ENCODE measurements at regions not wholly inside any gene's neighbourhood (a gene's known extent, or its start where the extent isn't known, plus 50 kb on each side); places are given as distances from the start of the nearest gene placed in this dataset.

DNA sequence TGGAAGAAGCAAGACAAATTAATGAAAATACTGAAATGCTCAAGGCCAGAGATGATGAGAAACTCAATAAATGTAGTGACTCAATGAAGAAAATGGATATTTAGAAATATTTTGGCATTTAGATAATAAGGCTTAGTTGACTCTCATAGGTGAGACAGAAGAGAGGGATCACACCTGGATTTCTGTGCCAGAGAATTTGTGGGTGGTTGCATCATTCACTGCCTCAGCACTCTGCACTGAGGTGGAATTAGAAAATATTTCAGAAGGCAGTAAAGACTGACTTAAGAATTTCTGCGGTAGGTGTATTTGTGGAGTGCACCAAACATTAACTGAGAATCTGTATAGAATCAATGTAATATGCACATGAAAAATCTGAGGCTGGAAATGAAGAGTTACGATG, 848.3 kb upstream of the PCDH9 start:
- ATAC-seq = no peak
- no peak for TF ChIP-seq TOX (CRISPR knock-in tag; IDR thresholded peaks at IDR 0.05; ENCODE audit: borderline replicate concordance)
- TF ChIP-seq CSRNP3 (CRISPR knock-in tag; IDR thresholded peaks at IDR 0.05) = no peak
- TF ChIP-seq, protein P1, sequence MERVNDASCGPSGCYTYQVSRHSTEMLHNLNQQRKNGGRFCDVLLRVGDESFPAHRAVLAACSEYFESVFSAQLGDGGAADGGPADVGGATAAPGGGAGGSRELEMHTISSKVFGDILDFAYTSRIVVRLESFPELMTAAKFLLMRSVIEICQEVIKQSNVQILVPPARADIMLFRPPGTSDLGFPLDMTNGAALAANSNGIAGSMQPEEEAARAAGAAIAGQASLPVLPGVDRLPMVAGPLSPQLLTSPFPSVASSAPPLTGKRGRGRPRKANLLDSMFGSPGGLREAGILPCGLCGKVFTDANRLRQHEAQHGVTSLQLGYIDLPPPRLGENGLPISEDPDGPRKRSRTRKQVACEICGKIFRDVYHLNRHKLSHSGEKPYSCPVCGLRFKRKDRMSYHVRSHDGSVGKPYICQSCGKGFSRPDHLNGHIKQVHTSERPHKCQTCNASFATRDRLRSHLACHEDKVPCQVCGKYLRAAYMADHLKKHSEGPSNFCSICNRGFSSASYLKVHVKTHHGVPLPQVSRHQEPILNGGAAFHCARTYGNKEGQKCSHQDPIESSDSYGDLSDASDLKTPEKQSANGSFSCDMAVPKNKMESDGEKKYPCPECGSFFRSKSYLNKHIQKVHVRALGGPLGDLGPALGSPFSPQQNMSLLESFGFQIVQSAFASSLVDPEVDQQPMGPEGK (CRISPR knock-in tag; IDR thresholded peaks at IDR 0.05; ENCODE audit: borderline replicate concordance) = no peak
- no peak for TF ChIP-seq SNAI2 (CRISPR knock-in tag; IDR thresholded peaks at IDR 0.05)
- TF ChIP-seq ZNF565 (CRISPR knock-in tag; conservative IDR thresholded peaks at IDR 0.05; ENCODE audit: low read depth) = no peak
- TF ChIP-seq, protein P2, sequence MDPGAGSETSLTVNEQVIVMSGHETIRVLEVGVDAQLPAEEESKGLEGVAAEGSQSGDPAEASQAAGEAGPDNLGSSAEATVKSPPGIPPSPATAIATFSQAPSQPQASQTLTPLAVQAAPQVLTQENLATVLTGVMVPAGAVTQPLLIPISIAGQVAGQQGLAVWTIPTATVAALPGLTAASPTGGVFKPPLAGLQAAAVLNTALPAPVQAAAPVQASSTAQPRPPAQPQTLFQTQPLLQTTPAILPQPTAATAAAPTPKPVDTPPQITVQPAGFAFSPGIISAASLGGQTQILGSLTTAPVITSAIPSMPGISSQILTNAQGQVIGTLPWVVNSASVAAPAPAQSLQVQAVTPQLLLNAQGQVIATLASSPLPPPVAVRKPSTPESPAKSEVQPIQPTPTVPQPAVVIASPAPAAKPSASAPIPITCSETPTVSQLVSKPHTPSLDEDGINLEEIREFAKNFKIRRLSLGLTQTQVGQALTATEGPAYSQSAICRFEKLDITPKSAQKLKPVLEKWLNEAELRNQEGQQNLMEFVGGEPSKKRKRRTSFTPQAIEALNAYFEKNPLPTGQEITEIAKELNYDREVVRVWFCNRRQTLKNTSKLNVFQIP (CRISPR knock-in tag; IDR thresholded peaks at IDR 0.05; ENCODE audit: borderline replicate concordance, low read depth) = no peak
- no peak for TF ChIP-seq GLIS3 (CRISPR knock-in tag; IDR thresholded peaks at IDR 0.05)
- TF ChIP-seq RARB (CRISPR knock-in tag; IDR thresholded peaks at IDR 0.05) = no peak
- TF ChIP-seq ISL1 (CRISPR knock-in tag; IDR thresholded peaks at IDR 0.05) = no peak
- TF ChIP-seq BACH2 (CRISPR knock-in tag; IDR thresholded peaks at IDR 0.05; ENCODE audit: borderline replicate concordance) = no peak
- TF ChIP-seq CSDC2 (CRISPR knock-in tag; IDR thresholded peaks at IDR 0.05) = no peak

DNA sequence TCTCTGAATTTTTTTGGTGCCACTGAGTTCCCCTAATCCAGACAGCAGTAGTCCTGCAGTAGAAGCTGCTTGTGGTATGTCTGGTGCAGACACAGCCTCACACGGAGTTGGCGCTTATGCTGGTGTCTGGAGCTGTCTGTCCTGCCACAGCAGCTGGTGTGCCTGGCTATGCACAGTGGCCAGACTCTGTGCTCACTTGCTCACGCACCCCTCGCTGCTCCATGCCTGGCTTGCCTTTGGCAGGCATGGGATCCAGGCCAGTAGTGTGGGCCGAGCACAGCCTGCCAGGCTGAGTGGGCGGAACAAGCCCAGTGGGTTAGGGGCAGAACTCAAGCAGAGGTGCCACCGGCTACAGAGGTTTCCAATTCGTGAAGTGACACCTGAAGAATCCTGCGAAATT, 845.9 kb upstream of the PCDH9 start:
- TF ChIP-seq, protein P1 (CRISPR knock-in tag; IDR thresholded peaks at IDR 0.05; ENCODE audit: borderline replicate concordance) = no peak
- TF ChIP-seq CSDC2 (CRISPR knock-in tag; IDR thresholded peaks at IDR 0.05) = no peak
- no peak for TF ChIP-seq ZNF8 (CRISPR knock-in tag; IDR thresholded peaks at IDR 0.05)
- no peak for TF ChIP-seq BACH2 (CRISPR knock-in tag; IDR thresholded peaks at IDR 0.05; ENCODE audit: borderline replicate concordance)
- TF ChIP-seq ZNF565 (CRISPR knock-in tag; conservative IDR thresholded peaks at IDR 0.05; ENCODE audit: low read depth) = no peak
- no peak for ATAC-seq

DNA sequence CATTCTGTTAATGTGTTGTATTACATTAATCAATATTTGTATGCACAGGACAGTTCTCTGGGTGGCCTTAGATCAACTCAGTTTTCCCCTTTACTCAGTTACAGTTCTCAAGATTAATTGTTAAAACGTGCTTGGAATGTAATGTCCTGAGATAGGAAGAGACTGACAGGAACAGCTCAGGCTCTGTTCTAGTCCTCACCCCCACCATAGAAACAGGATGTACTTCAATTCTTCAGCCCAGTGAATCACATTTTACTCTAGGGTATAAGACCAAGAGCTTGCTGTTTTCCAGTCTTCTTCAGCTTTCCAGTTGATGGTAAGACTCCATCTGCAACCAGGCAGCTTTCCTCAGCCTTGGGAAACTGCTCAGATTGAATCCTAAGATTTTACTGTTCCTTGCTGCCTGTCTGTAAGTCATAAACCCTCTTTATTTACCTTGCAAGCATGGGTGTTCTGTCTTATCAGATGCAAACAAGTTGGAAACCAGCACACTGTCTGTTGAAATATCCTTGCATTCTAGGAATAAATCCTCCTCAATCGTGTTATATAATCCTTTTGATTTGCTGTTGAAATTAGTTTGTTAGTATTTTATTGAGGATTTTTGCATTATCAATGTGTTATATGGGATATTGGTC, 836.9 kb upstream of the PCDH9 start:
- TF ChIP-seq, protein P3, sequence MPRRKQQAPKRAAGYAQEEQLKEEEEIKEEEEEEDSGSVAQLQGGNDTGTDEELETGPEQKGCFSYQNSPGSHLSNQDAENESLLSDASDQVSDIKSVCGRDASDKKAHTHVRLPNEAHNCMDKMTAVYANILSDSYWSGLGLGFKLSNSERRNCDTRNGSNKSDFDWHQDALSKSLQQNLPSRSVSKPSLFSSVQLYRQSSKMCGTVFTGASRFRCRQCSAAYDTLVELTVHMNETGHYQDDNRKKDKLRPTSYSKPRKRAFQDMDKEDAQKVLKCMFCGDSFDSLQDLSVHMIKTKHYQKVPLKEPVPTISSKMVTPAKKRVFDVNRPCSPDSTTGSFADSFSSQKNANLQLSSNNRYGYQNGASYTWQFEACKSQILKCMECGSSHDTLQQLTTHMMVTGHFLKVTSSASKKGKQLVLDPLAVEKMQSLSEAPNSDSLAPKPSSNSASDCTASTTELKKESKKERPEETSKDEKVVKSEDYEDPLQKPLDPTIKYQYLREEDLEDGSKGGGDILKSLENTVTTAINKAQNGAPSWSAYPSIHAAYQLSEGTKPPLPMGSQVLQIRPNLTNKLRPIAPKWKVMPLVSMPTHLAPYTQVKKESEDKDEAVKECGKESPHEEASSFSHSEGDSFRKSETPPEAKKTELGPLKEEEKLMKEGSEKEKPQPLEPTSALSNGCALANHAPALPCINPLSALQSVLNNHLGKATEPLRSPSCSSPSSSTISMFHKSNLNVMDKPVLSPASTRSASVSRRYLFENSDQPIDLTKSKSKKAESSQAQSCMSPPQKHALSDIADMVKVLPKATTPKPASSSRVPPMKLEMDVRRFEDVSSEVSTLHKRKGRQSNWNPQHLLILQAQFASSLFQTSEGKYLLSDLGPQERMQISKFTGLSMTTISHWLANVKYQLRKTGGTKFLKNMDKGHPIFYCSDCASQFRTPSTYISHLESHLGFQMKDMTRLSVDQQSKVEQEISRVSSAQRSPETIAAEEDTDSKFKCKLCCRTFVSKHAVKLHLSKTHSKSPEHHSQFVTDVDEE (CRISPR knock-in tag; IDR thresholded peaks at IDR 0.05) = no peak
- TF ChIP-seq, protein P1 (CRISPR knock-in tag; IDR thresholded peaks at IDR 0.05; ENCODE audit: borderline replicate concordance) = no peak
- no peak for TF ChIP-seq BACH2 (CRISPR knock-in tag; IDR thresholded peaks at IDR 0.05; ENCODE audit: borderline replicate concordance)
- no peak for TF ChIP-seq CSDC2 (CRISPR knock-in tag; IDR thresholded peaks at IDR 0.05)
- TF ChIP-seq, protein P2 (CRISPR knock-in tag; IDR thresholded peaks at IDR 0.05; ENCODE audit: borderline replicate concordance, low read depth) = no peak
- no peak for TF ChIP-seq ZNF8 (CRISPR knock-in tag; IDR thresholded peaks at IDR 0.05)
- no peak for TF ChIP-seq ZNF70 (CRISPR knock-in tag; IDR thresholded peaks at IDR 0.05)
- TF ChIP-seq ESRRG (CRISPR knock-in tag; IDR thresholded peaks at IDR 0.05) = no peak
- ATAC-seq = no peak
